Hematopoietic multipotent progenitor cell treated with erythropoietin and hydrocortisone succinate and interleukin-3 and kit ligand, for 17 days (in vitro differentiated cells): ENCODE measurements at regions not wholly inside any gene's neighbourhood (a gene's known extent, or its start where the extent isn't known, plus 50 kb on each side); places are given as distances from the start of the nearest gene placed in this dataset.

Experiments used
- DNase-seq: peaks from one replicate; pipeline ENCODE4 v3.0.0-alpha.2; 2015; ENCODE audit warnings: low spot score

GRCh38 chr3:73695841-73696240, 71.1 kb upstream of the PDZRN3 start:
- DNase-seq, result no peak

DNA sequence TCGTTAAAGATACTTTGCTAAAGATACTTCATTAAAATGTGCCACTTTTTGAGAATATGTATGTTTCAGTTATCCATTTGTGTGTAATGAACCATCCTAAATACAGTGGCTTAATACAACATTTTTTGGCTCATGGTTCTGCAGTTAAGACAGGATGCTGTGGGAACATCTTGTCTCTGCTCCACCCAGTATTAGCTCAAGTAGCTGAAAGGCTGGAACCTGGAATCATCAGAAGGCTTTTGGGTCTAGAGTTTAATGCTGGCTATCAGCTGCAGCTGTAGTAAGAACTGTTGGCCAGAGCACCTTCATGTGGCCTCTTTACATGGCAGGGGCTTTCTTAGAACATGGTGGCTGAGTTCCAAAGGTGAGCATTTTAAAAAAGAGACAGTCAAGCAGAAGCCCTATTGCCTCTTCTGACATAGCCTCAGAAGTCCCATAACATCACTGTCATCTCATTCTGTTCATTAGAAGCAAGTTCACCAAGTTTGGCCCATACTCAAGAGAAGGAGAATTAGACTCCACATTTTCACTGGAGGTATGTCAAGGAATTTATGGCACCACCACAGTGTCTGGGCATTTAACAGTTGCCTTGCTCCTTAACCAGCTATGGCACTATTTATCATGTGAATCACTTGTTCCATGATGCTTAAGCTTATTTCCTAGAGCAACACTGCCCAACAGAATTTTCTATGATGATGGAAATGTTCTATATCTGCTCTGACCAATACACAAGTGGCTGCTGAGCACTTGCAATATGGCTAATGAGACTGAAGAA, 70.4 kb upstream of the PDZRN3 start:
- DNase-seq, result no peak

- no peak for DNase-seq
These were observed 62.6 kb upstream of the PDZRN3 start for GRCh38 chr3:73687106-73688004.

- no peak for DNase-seq
These were observed 60.3 kb upstream of the PDZRN3 start for GRCh38 chr3:73685061-73685460.

GRCh38 chr3:73683706-73684105, 59.0 kb upstream of the PDZRN3 start:
- no peak for DNase-seq

GRCh38 chr3:73681610-73682009, 56.9 kb upstream of the PDZRN3 start:
- DNase-seq, result no peak

DNA sequence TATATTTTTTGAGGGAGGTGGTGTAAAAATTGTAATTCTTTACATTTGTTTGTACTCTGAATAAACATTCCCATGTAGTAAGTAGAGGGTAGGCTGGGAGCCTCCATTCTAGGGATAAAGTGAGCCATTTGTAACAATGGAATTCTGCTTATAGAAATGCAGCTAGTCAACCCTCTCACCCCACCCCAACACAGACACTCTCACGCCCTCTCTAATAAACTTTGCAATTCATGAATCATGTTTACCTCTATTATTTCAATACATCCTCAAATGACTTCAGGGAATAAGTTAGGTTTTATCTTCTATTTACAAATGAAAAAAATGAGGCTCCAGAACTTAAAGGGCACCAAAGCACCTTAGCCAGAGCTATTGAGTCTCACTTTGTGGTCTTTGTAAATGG, 56.5 kb upstream of the PDZRN3 start:
- DNase-seq, result no peak

- no peak for DNase-seq
These were observed 55.8 kb upstream of the PDZRN3 start for GRCh38 chr3:73680391-73681095.

DNA sequence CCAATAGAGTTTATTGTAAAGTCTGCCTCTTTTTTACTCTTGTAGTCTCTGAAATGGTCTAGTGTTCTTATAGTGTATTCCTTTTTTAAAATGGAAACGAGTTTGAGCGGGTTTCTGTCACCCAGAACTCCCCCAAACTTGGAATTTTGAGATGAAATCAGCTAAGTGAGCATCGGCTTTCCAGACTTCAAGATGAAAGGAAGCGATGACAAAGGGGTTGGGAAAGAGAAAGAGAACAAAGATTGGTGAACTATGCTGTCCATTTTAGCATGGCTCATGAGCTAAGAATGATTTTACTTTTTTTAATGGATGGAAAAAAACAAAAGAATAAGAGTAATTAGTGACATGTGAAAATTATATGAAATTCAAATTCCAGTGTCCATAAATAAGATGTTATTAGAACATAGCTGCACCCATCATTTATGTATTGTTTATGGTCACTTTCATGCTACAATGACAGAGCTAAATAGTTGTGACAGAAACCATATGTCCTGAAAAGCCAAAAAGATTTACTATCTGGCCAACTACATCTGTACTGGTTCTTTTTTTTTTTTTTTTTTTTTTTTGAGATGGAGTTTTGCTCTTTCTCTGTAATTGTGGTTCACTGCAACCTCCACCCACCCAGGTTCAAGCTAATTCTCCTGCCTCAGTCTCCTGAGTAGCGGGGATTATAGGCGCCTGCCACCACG, 52.7 kb upstream of the PDZRN3 start:
- DNase-seq, result no peak
